H1 (cell line): ENCODE measurements at regions not wholly inside any gene's neighbourhood (a gene's known extent, or its start where the extent isn't known, plus 50 kb on each side); places are given as distances from the start of the nearest gene placed in this dataset.
A peak's percentile ranks its signal among the peaks of the same experiment; 100 is the strongest.

Experiments used
- CTCF ChIA-PET: fragments of 300-600 bp; sonication (Branson Sonifier 250); formaldehyde crosslinking; loops from one replicate; lab custom pipeline; 2021; ENCODE audit not compliant: partially characterized antibody; lab: Charles Lee
- POLR2A ChIA-PET: fragments of 300-600 bp; sonication (Branson Sonifier 250); formaldehyde crosslinking; loops from one replicate; lab custom pipeline; 2021; ENCODE audit warnings: inconsistent platforms; ENCODE audit not compliant: partially characterized antibody; lab: Charles Lee
- DNase-seq, 2 experiments: peaks; one replicate each; pipeline versions ENCODE4 v3.0.0 to v3.0.0-alpha.2; 2010 to 2022; ENCODE audit warnings: low spot score in 2 of 2, low read depth in 1 of 2, mixed read lengths in 1 of 2
- FAIRE-seq: peaks from 2 replicates; lab custom pipeline; 2011; peaks lifted over from hg19 to GRCh38; lab: Jason Lieb, UNC
- H2AFZ ChIP-seq: 2 replicates; pipeline ENCODE4 v1.8.1; 2012; ENCODE audit warnings: low read length, inconsistent platforms
- H2AK5ac ChIP-seq: 2 replicates; pipeline ENCODE4 v1.6.1; 2013; ENCODE audit warnings: low read depth, low read length
- H2BK120ac ChIP-seq: replicated peaks from 2 replicates; pipeline ENCODE3; 2013; ENCODE audit warnings: low read depth, low read length, inconsistent platforms
- H2BK12ac ChIP-seq: 2 replicates; pipeline ENCODE4 v1.6.1; 2013; ENCODE audit warnings: low read depth, low read length
- H2BK15ac ChIP-seq: 2 replicates; pipeline ENCODE4 v1.6.1; 2013; ENCODE audit warnings: low read length
- H2BK20ac ChIP-seq: 2 replicates; pipeline ENCODE4 v1.6.1; 2013; ENCODE audit warnings: low read length
- H2BK5ac ChIP-seq: 2 replicates; pipeline ENCODE4 v1.6.1; 2013; ENCODE audit warnings: low read depth, low read length
- H3K14ac ChIP-seq: 2 replicates; pipeline ENCODE4 v1.6.1; 2013; ENCODE audit warnings: inconsistent platforms; ENCODE audit not compliant: insufficient read length
- H3K18ac ChIP-seq: 2 replicates; pipeline ENCODE4 v1.6.1; 2013; ENCODE audit warnings: low read length; ENCODE audit errors: extremely low read depth
- H3K23ac ChIP-seq: 2 replicates; pipeline ENCODE4 v1.6.1; 2013; ENCODE audit warnings: inconsistent platforms; ENCODE audit not compliant: insufficient read length
- H3K23me2 ChIP-seq: 2 replicates; pipeline ENCODE4 v1.6.1; 2013; ENCODE audit warnings: low read depth, low read length
- H3K27ac ChIP-seq: 2 replicates; pipeline ENCODE4 v1.6.1; 2011; ENCODE audit warnings: low read depth, low read length, inconsistent platforms
- H3K27me3 ChIP-seq, 4 experiments: replicated peaks in 1 of 4; 1 replicate in 1 of 4; 2 replicates in 3 of 4; pipeline versions ENCODE4 v1.6.1 to v1.8.1; 2011 to 2013; ENCODE audit warnings: low read length in 3 of 4, mild to moderate bottlenecking in 3 of 4, inconsistent platforms in 2 of 4, mixed read lengths in 2 of 4, moderate library complexity in 1 of 4; ENCODE audit not compliant: control insufficient read depth in 3 of 4, insufficient read depth in 3 of 4; ENCODE audit errors: extremely low read depth in 1 of 4
- H3K36me3 ChIP-seq, 4 experiments: 2 replicates each; pipeline versions ENCODE4 v1.6.1 to v1.8.1; 2011 to 2013; ENCODE audit warnings: mild to moderate bottlenecking in 4 of 4, low read length in 3 of 4, moderate library complexity in 2 of 4, control low read depth in 1 of 4, inconsistent platforms in 1 of 4; ENCODE audit not compliant: insufficient read depth in 4 of 4, control insufficient read depth in 2 of 4
- H3K4ac ChIP-seq: replicated peaks from 2 replicates; pipeline ENCODE3; 2013; ENCODE audit warnings: low read length, low read depth, mixed read lengths, inconsistent platforms; ENCODE audit not compliant: insufficient read length
- H3K4me1 ChIP-seq, 4 experiments: replicated peaks in 1 of 4; 1 replicate in 1 of 4; 2 replicates in 3 of 4; pipeline versions ENCODE4 v1.6.1 to v1.8.1; 2011 to 2013; ENCODE audit warnings: low read length in 3 of 4, inconsistent platforms in 2 of 4, mixed read lengths in 1 of 4; ENCODE audit not compliant: insufficient read depth in 4 of 4, control insufficient read depth in 3 of 4
- H3K4me2 ChIP-seq, 2 experiments: 2 replicates each; pipeline versions ENCODE4 v1.6.1 to v1.8.1; 2011 to 2013; ENCODE audit warnings: low read depth in 2 of 2, low read length in 2 of 2, control low read depth in 1 of 2, inconsistent platforms in 1 of 2, mild to moderate bottlenecking in 1 of 2; ENCODE audit not compliant: insufficient read depth in 1 of 2
- H3K4me3 ChIP-seq, 4 experiments: fragments of 200-600, 300-600 bp in 1 of 4; sonication (generic), shearing (Covaris generic), sonication (Bioruptor Twin) in 1 of 4; 2 replicates each; pipeline versions ENCODE4 v1.5.1 to v1.8.1; 2011 to 2016; ENCODE audit warnings: low read length in 4 of 4, low read depth in 3 of 4, control low read depth in 2 of 4, inconsistent platforms in 2 of 4, mild to moderate bottlenecking in 2 of 4, mixed read lengths in 1 of 4, moderate library complexity in 1 of 4; ENCODE audit not compliant: insufficient read depth in 2 of 4; ENCODE audit errors: extremely low read depth in 1 of 4
- H3K56ac ChIP-seq: replicated peaks from 2 replicates; pipeline ENCODE3; 2013; ENCODE audit warnings: low read depth, mild to moderate bottlenecking, mixed read lengths, low read length, inconsistent platforms; ENCODE audit not compliant: insufficient read length
- H3K79me1 ChIP-seq: 2 replicates; pipeline ENCODE4 v1.6.1; 2013; ENCODE audit warnings: low read depth, low read length, control low read depth
- H3K79me2 ChIP-seq, 2 experiments: 2 replicates each; pipeline versions ENCODE4 v1.6.1 to v1.8.1; 2012 to 2013; ENCODE audit warnings: low read length in 2 of 2, mild to moderate bottlenecking in 2 of 2, inconsistent platforms in 1 of 2; ENCODE audit not compliant: insufficient read depth in 2 of 2, control insufficient read depth in 1 of 2
- H3K9ac ChIP-seq, 4 experiments: replicated peaks in 1 of 4; 1 replicate in 1 of 4; 2 replicates in 3 of 4; pipeline versions ENCODE4 v1.6.1 to v1.8.1; 2011 to 2013; ENCODE audit warnings: low read depth in 3 of 4, low read length in 3 of 4, control low read depth in 2 of 4, mild to moderate bottlenecking in 2 of 4, moderate library complexity in 2 of 4, inconsistent platforms in 1 of 4; ENCODE audit errors: extremely low read depth in 1 of 4
- H3K9me3 ChIP-seq, 2 experiments: 2 replicates each; pipeline versions ENCODE4 v1.6.1 to v1.8.1; 2012 to 2013; ENCODE audit warnings: mild to moderate bottlenecking in 2 of 2, moderate library complexity in 2 of 2, control low read depth in 1 of 2, inconsistent platforms in 1 of 2, low read depth in 1 of 2, low read length in 1 of 2, mixed read lengths in 1 of 2; ENCODE audit not compliant: insufficient read depth in 2 of 2
- H4K20me1 ChIP-seq, 2 experiments: replicated peaks in 1 of 2; 2 replicates each; pipeline versions ENCODE3 to v1.8.1; 2011 to 2013; ENCODE audit warnings: inconsistent platforms in 2 of 2, low read length in 2 of 2, mild to moderate bottlenecking in 1 of 2; ENCODE audit not compliant: insufficient read depth in 2 of 2, control insufficient read depth in 1 of 2
- H4K5ac ChIP-seq: 2 replicates; pipeline ENCODE4 v1.6.1; 2013; ENCODE audit warnings: low read length, low read depth, mixed read lengths, inconsistent platforms; ENCODE audit not compliant: insufficient read length
- H4K8ac ChIP-seq: 2 replicates; pipeline ENCODE4 v1.8.0; 2013; ENCODE audit warnings: mild to moderate bottlenecking, moderate library complexity, low read length, inconsistent platforms; ENCODE audit not compliant: insufficient read depth; ENCODE audit errors: extremely low read depth
- H4K91ac ChIP-seq: replicated peaks from 2 replicates; pipeline ENCODE3; 2013; ENCODE audit warnings: low read length, mixed read lengths, inconsistent platforms; ENCODE audit not compliant: insufficient read length
- CEBPB ChIP-seq: IDR thresholded peaks from 2 replicates; pipeline ENCODE4 v1.6.1; 2012; ENCODE audit warnings: low read depth, low read length
- RAD21 ChIP-seq, 2 experiments: IDR thresholded peaks in 1 of 2; conservative IDR thresholded peaks in 1 of 2; 2 replicates each; pipeline ENCODE4 v1.6.1; 2011; ENCODE audit warnings: low read depth in 2 of 2, low read length in 2 of 2, improper control_type of control experiment in 1 of 2, inconsistent platforms in 1 of 2, mild to moderate bottlenecking in 1 of 2, moderate library complexity in 1 of 2
- WGBS, 2 experiments: shearing (Covaris generic) in 1 of 2; methylation state at CpG; one replicate each; pipeline versions ENCODE4 v1.1.6 to v1.1.7; 2013 to 2015; ENCODE audit warnings: low lambda C conversion rate in 2 of 2, mixed read lengths in 2 of 2, inconsistent platforms in 1 of 2, low coverage in 1 of 2, missing lambda C conversion rate in 1 of 2; ENCODE audit not compliant: insufficient replicate concordance in 2 of 2, insufficient coverage in 1 of 2, insufficient read length in 1 of 2; ENCODE audit errors: extremely low coverage in 1 of 2, missing lambda C conversion rate in 1 of 2; 5-methylcytosine and 5-hydroxymethylcytosine counted together

- 41% methylated on average over 11 of the region's 11 CpGs; no CpG with 5 or more reads in 1 of the 2 experiments for WGBS, 2 experiments
- FAIRE-seq: no peak
- POLR2A ChIA-PET: no interaction called here
- TF ChIP-seq CEBPB (no peak), RAD21 (IDR thresholded peaks at IDR 0.05 in 1 of 2, conservative IDR thresholded peaks at IDR 0.05 in 1 of 2; ENCODE audit: low read depth in 2 of 2, low read length in 2 of 2) (no peak)
These were observed 200.6 kb downstream of the BCAT1 start for GRCh38 chr12:24748326-24748725.

More at GRCh38 chr12:24748326-24748725, 200.6 kb downstream of the BCAT1 start:
- peak overlapping the region; percentile 70; the same call in 1 of the 2 replicates for H2AFZ ChIP-seq
- H3K36me3 ChIP-seq: no peaks in the 10 kb centered on the region
- H2BK12ac ChIP-seq: no peak overlapping the region
- CTCF ChIA-PET: interaction anchor here (0.9 to 1.5 kb wide), 3 partner anchors 20 to 1544 kb away, joined by 3 to 5 read pairs (median 3); no protein-coding TSS in a partner anchor
- no peak overlapping the region for H4K5ac ChIP-seq
- H3K79me2 ChIP-seq: no peaks in the 10 kb centered on the region
- H3K27ac ChIP-seq: no peak overlapping the region
- H3K4ac ChIP-seq: no peak overlapping the region
- peak overlapping the region; percentile 33; the same call in 1 of the 2 replicates for H3K18ac ChIP-seq
- no peak overlapping the region for H2AK5ac ChIP-seq
- peak overlapping the region in 2 of 4 experiments; percentile 5; a peak in 1 of 8 replicates for H3K4me3 ChIP-seq
- H3K9me3 ChIP-seq: no peaks in the 10 kb centered on the region
- no peaks in the 10 kb centered on the region for H3K79me1 ChIP-seq
- no peaks in the 10 kb centered on the region for H4K20me1 ChIP-seq
- H2BK120ac ChIP-seq: no peak overlapping the region
- H4K8ac ChIP-seq: no peak overlapping the region
- no peak overlapping the region for H2BK20ac ChIP-seq
- no peak overlapping the region for H3K14ac ChIP-seq
- no peak overlapping the region for H4K91ac ChIP-seq
- no peaks in the 10 kb centered on the region for H3K23me2 ChIP-seq
- H3K9ac ChIP-seq: 0 out of 7 replicates have a peak overlapping the region, but pooled peaks of 1 of the 4 experiments have one; percentile 4
- H3K4me2 ChIP-seq: peak overlapping the region; percentile 55 to 60
- no peak overlapping the region for H2BK5ac ChIP-seq
- H3K56ac ChIP-seq: no peak overlapping the region
- no peaks in the 10 kb centered on the region for H3K27me3 ChIP-seq
- peaks cover 0 to 15% (median 3%) of the 10 kb centered on the region in 4 experiments; a peak in 3 of 7 replicates for H3K4me1 ChIP-seq
- DNase-seq: no peak
- no peak overlapping the region for H3K23ac ChIP-seq
- H2BK15ac ChIP-seq: no peak overlapping the region
